ENCODE measurements at regions not wholly inside any gene's neighbourhood (a gene's known extent, or its start where the extent isn't known, plus 50 kb on each side); places are given as distances from the start of the nearest gene placed in this dataset.
"Not testable (repeated sequence)": the region's sequence is repeated elsewhere in the genome, so short reads cannot be mapped to it uniquely, and the experiment has no call there.

DNA sequence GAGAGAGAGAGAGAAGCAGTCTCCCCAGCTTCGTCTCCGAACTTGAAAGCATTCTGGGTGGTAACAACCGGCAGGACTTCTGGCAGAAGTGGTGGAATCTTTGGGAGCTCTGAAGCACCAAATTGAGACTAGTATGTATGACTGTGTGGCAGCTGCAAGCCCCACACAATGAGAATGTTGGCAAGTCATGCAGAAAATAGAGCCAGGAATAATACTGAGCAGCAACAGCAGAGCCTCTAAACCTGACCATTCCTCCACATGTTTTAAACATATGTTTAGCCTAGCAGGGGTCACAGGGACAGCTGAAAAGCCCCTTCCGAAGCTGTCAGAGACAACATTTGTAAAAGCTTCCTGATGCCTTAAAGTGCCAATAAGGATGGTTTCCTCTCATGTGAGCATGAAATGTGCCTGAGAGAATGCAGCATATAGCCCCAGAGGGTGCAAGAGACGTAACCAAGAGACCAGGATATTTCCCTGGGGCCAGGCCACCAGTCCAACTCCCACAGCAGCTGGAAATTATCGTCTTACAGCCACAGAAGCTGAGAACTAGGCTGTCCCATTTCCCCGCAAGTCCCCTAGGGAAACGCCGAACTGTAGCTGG lies 178.6 kb upstream of the CCDC54 start:
- H3K36me3 ChIP-seq (ENCODE audit: control insufficient read depth in 2 of 2, insufficient read depth in 2 of 2, low read length in 1 of 2), result no peaks in the 10 kb centered on the region
- no peak overlapping the region for H3K27ac ChIP-seq (ENCODE audit: low read depth in 2 of 2, low read length in 1 of 2)

GRCh38 chr3:107201146-107201545 lies 176.1 kb upstream of the CCDC54 start:
- Histone ChIP-seq H3K27ac (ENCODE audit: low read depth in 2 of 2, low read length in 1 of 2) (no peak overlapping the region), H3K4me1 (ENCODE audit: control insufficient read depth in 2 of 2, insufficient read depth in 2 of 2, low read length in 1 of 2) (no peaks in the 10 kb centered on the region), H3K36me3 (ENCODE audit: control insufficient read depth in 2 of 2, insufficient read depth in 2 of 2, low read length in 1 of 2) (no peaks in the 10 kb centered on the region), H3K27me3 (ENCODE audit: control insufficient read depth in 1 of 2, insufficient read depth in 2 of 2, low read length in 2 of 2) (no peaks in the 10 kb centered on the region), H3K4me3 (ENCODE audit: low read depth in 1 of 2, low read length in 2 of 2) (no peak overlapping the region), H3K9me3 (ENCODE audit: control insufficient read depth in 2 of 2, insufficient read depth in 1 of 2, low read depth in 1 of 2, low read length in 1 of 2) (no peaks in the 10 kb centered on the region)
- WGBS, 2 donors, result 58 to 77% methylated on average over 1 of the region's 1 CpG

More for the DNA sequence above, 178.6 kb upstream of the CCDC54 start:
- H3K27me3 ChIP-seq (ENCODE audit: control insufficient read depth in 1 of 2, insufficient read depth in 2 of 2, low read length in 2 of 2), result no peaks in the 10 kb centered on the region
- no peaks in the 10 kb centered on the region for H3K9me3 ChIP-seq (ENCODE audit: control insufficient read depth in 2 of 2, insufficient read depth in 1 of 2, low read depth in 1 of 2, low read length in 1 of 2)
- H3K4me1 ChIP-seq (ENCODE audit: control insufficient read depth in 2 of 2, insufficient read depth in 2 of 2, low read length in 1 of 2), result no peaks in the 10 kb centered on the region
- H3K4me3 ChIP-seq (ENCODE audit: low read depth in 1 of 2, low read length in 2 of 2), result no peak overlapping the region
- 48 to 50% methylated on average over 9 of the region's 9 CpGs for WGBS, 2 donors

GRCh38 chr3:107202885-107203284 lies 174.4 kb upstream of the CCDC54 start:
- H3K4me3 ChIP-seq (ENCODE audit: low read depth in 1 of 2, low read length in 2 of 2); H3K36me3 ChIP-seq (ENCODE audit: control insufficient read depth in 2 of 2, insufficient read depth in 2 of 2, low read length in 1 of 2); H3K9me3 ChIP-seq (ENCODE audit: control insufficient read depth in 2 of 2, insufficient read depth in 1 of 2, low read depth in 1 of 2, low read length in 1 of 2); H3K27me3 ChIP-seq (ENCODE audit: control insufficient read depth in 1 of 2, insufficient read depth in 2 of 2, low read length in 2 of 2); H3K27ac ChIP-seq (ENCODE audit: low read depth in 2 of 2, low read length in 1 of 2); H3K4me1 ChIP-seq (ENCODE audit: control insufficient read depth in 2 of 2, insufficient read depth in 2 of 2, low read length in 1 of 2): not testable (repeated sequence)

- Histone ChIP-seq H3K4me3 (ENCODE audit: low read depth in 1 of 2, low read length in 2 of 2) (no peak overlapping the region), H3K27me3 (ENCODE audit: control insufficient read depth in 1 of 2, insufficient read depth in 2 of 2, low read length in 2 of 2) (no peaks in the 10 kb centered on the region), H3K9me3 (ENCODE audit: control insufficient read depth in 2 of 2, insufficient read depth in 1 of 2, low read depth in 1 of 2, low read length in 1 of 2) (no peaks in the 10 kb centered on the region), H3K36me3 (ENCODE audit: control insufficient read depth in 2 of 2, insufficient read depth in 2 of 2, low read length in 1 of 2) (no peaks in the 10 kb centered on the region), H3K27ac (ENCODE audit: low read depth in 2 of 2, low read length in 1 of 2) (no peak overlapping the region), H3K4me1 (ENCODE audit: control insufficient read depth in 2 of 2, insufficient read depth in 2 of 2, low read length in 1 of 2) (no peaks in the 10 kb centered on the region)
Observed at GRCh38 chr3:107204121-107204520, 173.1 kb upstream of the CCDC54 start.

GRCh38 chr3:107205358-107205757 lies 171.9 kb upstream of the CCDC54 start:
- no peaks in the 10 kb centered on the region for H3K36me3 ChIP-seq (ENCODE audit: control insufficient read depth in 2 of 2, insufficient read depth in 2 of 2, low read length in 1 of 2)
- H3K4me3 ChIP-seq (ENCODE audit: low read depth in 1 of 2, low read length in 2 of 2), result no peak overlapping the region
- 75 to 79% methylated on average over 3 of the region's 3 CpGs for WGBS, 2 donors

GRCh38 chr3:107206141-107206540 lies 171.1 kb upstream of the CCDC54 start:
- Histone ChIP-seq H3K36me3 (ENCODE audit: control insufficient read depth in 2 of 2, insufficient read depth in 2 of 2, low read length in 1 of 2) (no peaks in the 10 kb centered on the region), H3K9me3 (ENCODE audit: control insufficient read depth in 2 of 2, insufficient read depth in 1 of 2, low read depth in 1 of 2, low read length in 1 of 2) (no peaks in the 10 kb centered on the region), H3K4me1 (ENCODE audit: control insufficient read depth in 2 of 2, insufficient read depth in 2 of 2, low read length in 1 of 2) (no peaks in the 10 kb centered on the region), H3K4me3 (ENCODE audit: low read depth in 1 of 2, low read length in 2 of 2) (no peak overlapping the region), H3K27me3 (ENCODE audit: control insufficient read depth in 1 of 2, insufficient read depth in 2 of 2, low read length in 2 of 2) (no peaks in the 10 kb centered on the region), H3K27ac (ENCODE audit: low read depth in 2 of 2, low read length in 1 of 2) (no peak overlapping the region)
- 31 to 47% methylated on average over 1 of the region's 1 CpG for whole genome bisulfite sequencing, 2 donors

More at GRCh38 chr3:107205358-107205757, 171.9 kb upstream of the CCDC54 start:
- no peaks in the 10 kb centered on the region for H3K27me3 ChIP-seq (ENCODE audit: control insufficient read depth in 1 of 2, insufficient read depth in 2 of 2, low read length in 2 of 2)
- H3K4me1 ChIP-seq (ENCODE audit: control insufficient read depth in 2 of 2, insufficient read depth in 2 of 2, low read length in 1 of 2), result no peaks in the 10 kb centered on the region
- H3K9me3 ChIP-seq (ENCODE audit: control insufficient read depth in 2 of 2, insufficient read depth in 1 of 2, low read depth in 1 of 2, low read length in 1 of 2), result no peaks in the 10 kb centered on the region
- H3K27ac ChIP-seq (ENCODE audit: low read depth in 2 of 2, low read length in 1 of 2), result no peak overlapping the region

DNA sequence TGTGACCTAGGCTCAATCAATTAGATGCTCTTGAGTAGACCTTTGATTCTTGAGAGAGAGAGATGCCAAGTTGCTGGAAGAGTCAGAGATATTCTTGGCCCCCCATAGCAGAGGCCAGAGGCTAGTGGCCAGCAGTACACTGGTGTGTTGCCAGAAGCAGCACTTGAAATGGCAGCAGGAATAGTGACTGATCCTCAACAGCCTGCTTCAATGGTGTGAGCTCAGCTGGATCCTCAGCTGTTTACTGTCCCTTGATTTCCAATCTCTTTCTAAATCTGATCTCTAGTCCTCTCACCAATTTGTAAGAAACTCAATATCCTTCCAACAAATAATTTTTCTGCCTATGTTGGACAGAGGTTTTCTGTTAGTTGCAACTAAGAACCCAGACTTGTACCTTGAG lies 170.3 kb upstream of the CCDC54 start:
- Histone ChIP-seq H3K27me3 (ENCODE audit: control insufficient read depth in 1 of 2, insufficient read depth in 2 of 2, low read length in 2 of 2) (no peaks in the 10 kb centered on the region), H3K4me1 (ENCODE audit: control insufficient read depth in 2 of 2, insufficient read depth in 2 of 2, low read length in 1 of 2) (no peaks in the 10 kb centered on the region), H3K36me3 (ENCODE audit: control insufficient read depth in 2 of 2, insufficient read depth in 2 of 2, low read length in 1 of 2) (no peaks in the 10 kb centered on the region), H3K4me3 (ENCODE audit: low read depth in 1 of 2, low read length in 2 of 2) (no peak overlapping the region), H3K9me3 (ENCODE audit: control insufficient read depth in 2 of 2, insufficient read depth in 1 of 2, low read depth in 1 of 2, low read length in 1 of 2) (no peaks in the 10 kb centered on the region), H3K27ac (ENCODE audit: low read depth in 2 of 2, low read length in 1 of 2) (no peak overlapping the region)

- Histone ChIP-seq H3K9me3 (ENCODE audit: control insufficient read depth in 2 of 2, insufficient read depth in 1 of 2, low read depth in 1 of 2, low read length in 1 of 2) (no peaks in the 10 kb centered on the region), H3K4me3 (ENCODE audit: low read depth in 1 of 2, low read length in 2 of 2) (no peak overlapping the region), H3K4me1 (ENCODE audit: control insufficient read depth in 2 of 2, insufficient read depth in 2 of 2, low read length in 1 of 2) (no peaks in the 10 kb centered on the region), H3K27me3 (ENCODE audit: control insufficient read depth in 1 of 2, insufficient read depth in 2 of 2, low read length in 2 of 2) (no peaks in the 10 kb centered on the region), H3K27ac (ENCODE audit: low read depth in 2 of 2, low read length in 1 of 2) (no peak overlapping the region), H3K36me3 (ENCODE audit: control insufficient read depth in 2 of 2, insufficient read depth in 2 of 2, low read length in 1 of 2) (no peaks in the 10 kb centered on the region)
Observed at GRCh38 chr3:107208100-107208499, 169.1 kb upstream of the CCDC54 start.

DNA sequence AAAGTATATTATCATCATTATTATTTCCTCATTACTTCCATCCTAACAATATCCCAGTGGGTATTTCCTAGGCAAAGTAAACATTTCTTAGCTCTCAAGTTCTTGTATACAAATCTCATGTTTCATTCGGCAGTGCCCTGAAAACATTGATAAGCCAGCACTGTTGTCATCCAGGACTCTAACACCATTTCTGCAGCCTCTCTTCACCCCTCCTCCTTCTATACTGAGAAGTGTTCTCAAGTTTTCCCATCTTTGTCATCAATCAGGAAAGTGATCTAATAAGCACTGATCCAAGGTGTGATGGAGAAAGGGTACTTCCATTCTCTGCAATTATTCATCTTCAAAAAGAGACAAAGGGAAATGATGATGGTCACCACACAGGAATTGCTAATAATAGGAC lies 168.4 kb upstream of the CCDC54 start:
- Histone ChIP-seq H3K36me3 (ENCODE audit: control insufficient read depth in 2 of 2, insufficient read depth in 2 of 2, low read length in 1 of 2) (no peaks in the 10 kb centered on the region), H3K9me3 (ENCODE audit: control insufficient read depth in 2 of 2, insufficient read depth in 1 of 2, low read depth in 1 of 2, low read length in 1 of 2) (no peaks in the 10 kb centered on the region), H3K27ac (ENCODE audit: low read depth in 2 of 2, low read length in 1 of 2) (no peak overlapping the region), H3K4me3 (ENCODE audit: low read depth in 1 of 2, low read length in 2 of 2) (no peak overlapping the region), H3K4me1 (ENCODE audit: control insufficient read depth in 2 of 2, insufficient read depth in 2 of 2, low read length in 1 of 2) (no peaks in the 10 kb centered on the region), H3K27me3 (ENCODE audit: control insufficient read depth in 1 of 2, insufficient read depth in 2 of 2, low read length in 2 of 2) (no peaks in the 10 kb centered on the region)
- 29 to 36% methylated on average over 1 of the region's 1 CpG for WGBS, 2 donors

DNA sequence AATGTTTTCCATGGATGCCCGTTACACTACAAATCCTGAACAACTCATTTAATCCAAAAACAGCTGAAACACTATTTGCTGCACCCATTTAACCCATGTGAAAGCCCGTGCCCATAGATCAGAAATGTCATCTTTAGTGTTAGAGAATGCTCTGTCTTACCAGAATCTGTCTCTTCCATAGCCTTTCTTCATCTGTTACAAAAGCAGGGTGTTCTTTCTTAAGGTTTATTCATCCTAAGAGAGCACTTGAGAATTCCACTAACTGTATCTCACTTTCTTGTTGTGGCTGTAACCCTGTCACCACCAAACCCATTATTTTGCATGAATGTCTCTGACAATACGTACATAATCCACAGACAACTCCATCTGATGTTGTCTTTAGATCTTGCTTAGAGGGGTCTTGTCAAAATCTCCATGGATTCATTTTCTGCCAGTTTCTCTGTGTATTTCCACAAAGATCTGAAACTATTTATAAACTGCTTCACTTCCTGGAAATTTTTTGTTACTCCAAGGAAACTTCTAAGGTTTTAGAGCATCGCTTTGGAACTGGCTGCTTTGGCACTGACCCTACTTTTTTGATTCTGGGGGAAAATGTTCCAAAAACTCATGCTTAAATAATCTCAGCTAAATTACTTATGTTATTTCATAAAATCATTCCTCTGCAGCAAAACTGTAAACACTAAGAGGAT lies 167.8 kb upstream of the CCDC54 start:
- H3K4me1 ChIP-seq (ENCODE audit: control insufficient read depth in 2 of 2, insufficient read depth in 2 of 2, low read length in 1 of 2), result no peaks in the 10 kb centered on the region
- no peak overlapping the region for H3K4me3 ChIP-seq (ENCODE audit: low read depth in 1 of 2, low read length in 2 of 2)
- no peaks in the 10 kb centered on the region for H3K27me3 ChIP-seq (ENCODE audit: control insufficient read depth in 1 of 2, insufficient read depth in 2 of 2, low read length in 2 of 2)
- 66 to 74% methylated on average over 4 of the region's 4 CpGs for WGBS, 2 donors
- H3K9me3 ChIP-seq (ENCODE audit: control insufficient read depth in 2 of 2, insufficient read depth in 1 of 2, low read depth in 1 of 2, low read length in 1 of 2), result no peaks in the 10 kb centered on the region
- H3K36me3 ChIP-seq (ENCODE audit: control insufficient read depth in 2 of 2, insufficient read depth in 2 of 2, low read length in 1 of 2), result no peaks in the 10 kb centered on the region
- H3K27ac ChIP-seq (ENCODE audit: low read depth in 2 of 2, low read length in 1 of 2), result no peak overlapping the region
